Mesothelial cell of epicardium (in vitro differentiated cells): ENCODE measurements at regions not wholly inside any gene's neighbourhood (a gene's known extent, or its start where the extent isn't known, plus 50 kb on each side); places are given as distances from the start of the nearest gene placed in this dataset.

Source experiments
- DNase-seq, 2 experiments: peaks; one replicate each; pipeline ENCODE4 v3.0.0; 2021; ENCODE audit warnings: low spot score in 2 of 2; ENCODE audit not compliant: unreplicated experiment in 2 of 2
- H3K27ac Mint-ChIP-seq: 2 replicates; pipeline ENCODE4 v1.8.0; 2021; ENCODE audit warnings: mixed read lengths
- H3K27me3 Mint-ChIP-seq: 2 replicates; pipeline ENCODE4 v1.8.0; 2021; ENCODE audit warnings: low read depth, mixed read lengths
- H3K36me3 Mint-ChIP-seq: 2 replicates; pipeline ENCODE4 v1.8.0; 2021; ENCODE audit warnings: mixed read lengths
- H3K4me1 Mint-ChIP-seq: 2 replicates; pipeline ENCODE4 v1.8.0; 2021; ENCODE audit warnings: mixed read lengths
- H3K4me3 Mint-ChIP-seq: 2 replicates; pipeline ENCODE4 v1.8.0; 2021; ENCODE audit warnings: mild to moderate bottlenecking, moderate library complexity, mixed read lengths
- H3K9me3 Mint-ChIP-seq: 2 replicates; pipeline ENCODE4 v1.8.0; 2021; ENCODE audit warnings: mixed read lengths
- TF ChIP-seq, protein P1 (sequence below): fragments of 200-600 bp; sonication (generic); IDR thresholded peaks from one replicate; pipeline ENCODE4 v1.5.0; 2021; ENCODE audit warnings: antibody characterized with exemption; ENCODE audit not compliant: unreplicated experiment

- Mint-ChIP-seq H3K4me1 (peaks cover 16% of the 10 kb centered on the region), H3K27ac (no peak overlapping the region), H3K9me3 (peaks cover 33% of the 10 kb centered on the region), H3K36me3 (peaks cover 9% of the 10 kb centered on the region), H3K27me3 (no peaks in the 10 kb centered on the region), H3K4me3 (no peak overlapping the region)
- TF ChIP-seq, protein P1, sequence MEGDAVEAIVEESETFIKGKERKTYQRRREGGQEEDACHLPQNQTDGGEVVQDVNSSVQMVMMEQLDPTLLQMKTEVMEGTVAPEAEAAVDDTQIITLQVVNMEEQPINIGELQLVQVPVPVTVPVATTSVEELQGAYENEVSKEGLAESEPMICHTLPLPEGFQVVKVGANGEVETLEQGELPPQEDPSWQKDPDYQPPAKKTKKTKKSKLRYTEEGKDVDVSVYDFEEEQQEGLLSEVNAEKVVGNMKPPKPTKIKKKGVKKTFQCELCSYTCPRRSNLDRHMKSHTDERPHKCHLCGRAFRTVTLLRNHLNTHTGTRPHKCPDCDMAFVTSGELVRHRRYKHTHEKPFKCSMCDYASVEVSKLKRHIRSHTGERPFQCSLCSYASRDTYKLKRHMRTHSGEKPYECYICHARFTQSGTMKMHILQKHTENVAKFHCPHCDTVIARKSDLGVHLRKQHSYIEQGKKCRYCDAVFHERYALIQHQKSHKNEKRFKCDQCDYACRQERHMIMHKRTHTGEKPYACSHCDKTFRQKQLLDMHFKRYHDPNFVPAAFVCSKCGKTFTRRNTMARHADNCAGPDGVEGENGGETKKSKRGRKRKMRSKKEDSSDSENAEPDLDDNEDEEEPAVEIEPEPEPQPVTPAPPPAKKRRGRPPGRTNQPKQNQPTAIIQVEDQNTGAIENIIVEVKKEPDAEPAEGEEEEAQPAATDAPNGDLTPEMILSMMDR = no peak
- DNase-seq = no peak
Measured at GRCh38 chr4:138540056-138540800, 298.1 kb upstream of the SLC7A11 start.

DNA sequence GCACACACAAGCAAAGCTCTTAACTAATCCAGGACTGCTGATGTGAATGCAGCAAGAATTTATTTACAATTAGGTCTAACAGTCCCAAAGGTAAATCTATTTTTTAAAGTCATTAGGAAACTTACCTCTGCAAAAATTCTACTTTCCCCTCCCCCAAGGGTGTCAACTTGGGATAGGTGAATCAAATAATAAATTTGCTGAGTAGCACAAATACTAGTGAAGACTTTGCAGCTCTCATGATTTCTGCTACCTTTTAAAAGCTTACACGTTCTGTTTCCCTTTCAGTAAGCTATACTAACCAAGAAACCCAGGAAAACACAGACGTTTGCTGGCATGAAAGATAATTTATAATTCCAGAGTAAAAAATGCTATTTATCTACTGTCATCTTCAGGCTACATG, 296.6 kb upstream of the SLC7A11 start:
- peaks cover 16% of the 10 kb centered on the region for H3K4me1 Mint-ChIP-seq
- no peaks in the 10 kb centered on the region for H3K27me3 Mint-ChIP-seq
- peaks cover 32% of the 10 kb centered on the region for H3K9me3 Mint-ChIP-seq
- no peak overlapping the region for H3K4me3 Mint-ChIP-seq
- H3K27ac Mint-ChIP-seq = no peak overlapping the region
- H3K36me3 Mint-ChIP-seq = peaks cover 7% of the 10 kb centered on the region
- no peak for DNase-seq
- TF ChIP-seq, protein P1 = no peak

DNA sequence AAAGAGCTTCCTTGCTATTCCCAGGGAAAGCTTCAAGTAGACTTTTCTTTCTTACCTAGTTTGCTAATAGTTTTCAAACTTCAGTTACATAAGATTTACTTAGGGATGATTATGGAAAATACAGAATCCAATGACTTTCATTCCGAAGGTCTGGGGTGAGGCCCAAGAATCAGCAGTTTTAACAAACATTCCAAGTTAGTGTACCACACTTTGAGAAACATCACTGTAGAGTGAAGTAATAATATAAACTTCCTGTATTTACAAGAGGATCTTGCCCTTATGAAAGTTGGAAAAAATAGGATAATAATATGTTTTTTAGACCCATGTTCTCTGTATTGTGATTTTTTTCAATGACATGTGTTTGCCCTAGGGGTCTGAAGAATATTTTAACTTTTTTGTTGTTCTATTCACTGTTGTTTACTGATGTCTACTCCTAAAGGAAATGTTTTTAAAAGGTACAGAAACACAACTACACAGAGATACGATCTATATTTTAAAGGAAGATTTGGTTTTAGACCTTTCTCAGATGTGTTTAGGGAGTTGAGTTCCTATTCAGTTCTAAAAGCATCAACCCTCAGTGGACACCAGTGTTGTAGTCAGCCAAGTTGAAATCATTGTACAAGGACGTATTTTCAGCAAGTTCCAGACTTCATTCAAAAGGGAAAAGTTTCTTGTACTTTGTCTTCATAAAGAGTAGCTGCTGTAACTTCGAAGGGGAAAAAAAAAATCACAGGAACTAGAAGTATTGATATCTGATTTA, 295.8 kb upstream of the SLC7A11 start:
- Mint-ChIP-seq H3K36me3 (peaks cover 11% of the 10 kb centered on the region), H3K27ac (no peak overlapping the region), H3K4me3 (no peak overlapping the region), H3K9me3 (peaks cover 32% of the 10 kb centered on the region), H3K27me3 (no peaks in the 10 kb centered on the region), H3K4me1 (peaks cover 16% of the 10 kb centered on the region)
- TF ChIP-seq, protein P1 = no peak
- DNase-seq = no peak

DNA sequence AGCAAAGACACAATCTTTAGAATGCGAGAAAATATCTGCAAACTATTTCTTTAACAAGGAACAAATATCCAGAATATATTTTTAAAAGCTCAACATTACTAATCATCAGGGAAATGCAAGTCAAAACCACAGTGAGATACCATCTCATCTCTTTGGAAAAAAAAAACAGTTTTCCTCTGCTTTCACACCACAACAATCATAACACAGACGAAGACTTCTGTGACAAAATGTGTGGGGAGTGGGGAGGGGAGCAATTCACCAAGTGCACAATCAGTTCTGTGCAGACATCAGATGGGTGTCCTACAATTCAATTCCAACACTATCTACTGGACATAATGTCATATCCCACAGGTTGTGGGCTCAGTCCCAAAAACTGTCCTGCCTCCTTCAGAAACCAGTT, 293.2 kb upstream of the SLC7A11 start:
- Mint-ChIP-seq H3K36me3 (peaks cover 28% of the 10 kb centered on the region), H3K4me3 (no peak overlapping the region), H3K9me3 (peaks cover 50% of the 10 kb centered on the region), H3K27me3 (no peaks in the 10 kb centered on the region), H3K4me1 (peaks cover 14% of the 10 kb centered on the region), H3K27ac (no peak overlapping the region)
- DNase-seq = no peak
- TF ChIP-seq, protein P1 = no peak

DNA sequence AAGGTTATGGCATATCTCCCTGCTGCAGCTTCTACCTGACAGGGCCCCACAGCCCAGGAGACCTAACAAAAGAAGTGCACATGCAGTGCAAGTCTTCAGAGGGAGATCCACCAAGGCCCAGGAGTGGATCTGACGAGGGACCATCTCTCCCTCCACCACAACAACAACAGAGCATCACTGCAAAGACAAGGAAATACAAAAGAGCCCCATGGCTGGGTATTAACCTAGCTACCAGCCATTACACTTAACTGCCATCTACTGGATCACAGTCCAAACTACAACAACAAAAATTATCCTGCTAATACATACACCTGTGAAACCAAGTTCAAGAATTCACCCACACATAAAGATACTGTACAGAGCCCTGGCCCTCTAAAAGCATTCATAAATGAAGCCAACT, 280.2 kb upstream of the SLC7A11 start:
- no peak for DNase-seq
- TF ChIP-seq, protein P1 = no peak
- peaks cover 46% of the 10 kb centered on the region for H3K9me3 Mint-ChIP-seq
- no peak overlapping the region for H3K27ac Mint-ChIP-seq
- H3K4me3 Mint-ChIP-seq = no peak overlapping the region
- H3K4me1 Mint-ChIP-seq = peaks cover 3% of the 10 kb centered on the region
- no peaks in the 10 kb centered on the region for H3K27me3 Mint-ChIP-seq
- no peaks in the 10 kb centered on the region for H3K36me3 Mint-ChIP-seq
